GM06990 (cell line): ENCODE measurements at regions not wholly inside any gene's neighbourhood (a gene's known extent, or its start where the extent isn't known, plus 50 kb on each side); places are given as distances from the start of the nearest gene placed in this dataset.

Experiments
- DNase-seq: peaks from one replicate; pipeline ENCODE4 v3.0.0-alpha.2; 2011; ENCODE audit not compliant: insufficient read length; ENCODE audit errors: extremely low read depth
- H3K27me3 ChIP-seq: replicated peaks from 2 replicates; pipeline ENCODE4 v1.6.0; 2011; ENCODE audit warnings: low read length; ENCODE audit not compliant: control insufficient read depth, insufficient read depth
- H3K36me3 ChIP-seq: 2 replicates; pipeline ENCODE4 v1.5.1; 2011; ENCODE audit warnings: low read length; ENCODE audit not compliant: control insufficient read depth, insufficient read depth
- H3K4me3 ChIP-seq: replicated peaks from 2 replicates; pipeline ENCODE4 v1.5.1; 2011; ENCODE audit warnings: low read depth, mild to moderate bottlenecking, control low read depth, low read length
- CTCF ChIP-seq: IDR thresholded peaks from 2 replicates; pipeline ENCODE4 v1.5.1; 2011; ENCODE audit warnings: low read length, control low read depth, mild to moderate bottlenecking, inconsistent platforms; ENCODE audit not compliant: insufficient read depth, poor library complexity, severe bottlenecking

GRCh38 chr3:24857945-24858344, 363.3 kb upstream of the THRB start:
- H3K4me3 ChIP-seq: no peak overlapping the region
- H3K36me3 ChIP-seq: no peaks in the 10 kb centered on the region
- no peaks in the 10 kb centered on the region for H3K27me3 ChIP-seq
- no peak for DNase-seq
- no peak for TF ChIP-seq CTCF

GRCh38 chr3:24863215-24863614, 368.6 kb upstream of the THRB start:
- TF ChIP-seq CTCF: no peak
- H3K4me3 ChIP-seq: no peak overlapping the region
- H3K27me3 ChIP-seq: no peaks in the 10 kb centered on the region; the same call in 1 of the 2 replicates
- no peak for DNase-seq
- no peaks in the 10 kb centered on the region for H3K36me3 ChIP-seq

- Histone ChIP-seq H3K36me3 (no peaks in the 10 kb centered on the region), H3K27me3 (no peaks in the 10 kb centered on the region; the same call in 1 of the 2 replicates), H3K4me3 (no peak overlapping the region)
- DNase-seq: no peak
- TF ChIP-seq CTCF: no peak
Measured at GRCh38 chr3:24867783-24868182, 373.1 kb upstream of the THRB start.

- Histone ChIP-seq H3K27me3 (no peaks in the 10 kb centered on the region), H3K4me3 (no peak overlapping the region), H3K36me3 (no peaks in the 10 kb centered on the region)
- TF ChIP-seq CTCF: no peak
- no peak for DNase-seq
Measured at GRCh38 chr3:24881239-24881638, 386.6 kb upstream of the THRB start.

- H3K4me3 ChIP-seq: no peak overlapping the region
- TF ChIP-seq CTCF: no peak
- no peaks in the 10 kb centered on the region for H3K36me3 ChIP-seq
- no peaks in the 10 kb centered on the region for H3K27me3 ChIP-seq
- DNase-seq: no peak
Measured at GRCh38 chr3:24886501-24886900, 391.9 kb upstream of the THRB start.

- no peak for TF ChIP-seq CTCF
- Histone ChIP-seq H3K27me3 (no peaks in the 10 kb centered on the region), H3K4me3 (no peak overlapping the region), H3K36me3 (no peaks in the 10 kb centered on the region)
- DNase-seq: no peak
Measured at GRCh38 chr3:24890012-24890411, 395.4 kb upstream of the THRB start.
